ENCODE measurements at regions not wholly inside any gene's neighbourhood (a gene's known extent, or its start where the extent isn't known, plus 50 kb on each side); places are given as distances from the start of the nearest gene placed in this dataset.
"Not testable (repeated sequence)": the region's sequence is repeated elsewhere in the genome, so short reads cannot be mapped to it uniquely, and the experiment has no call there.

DNA sequence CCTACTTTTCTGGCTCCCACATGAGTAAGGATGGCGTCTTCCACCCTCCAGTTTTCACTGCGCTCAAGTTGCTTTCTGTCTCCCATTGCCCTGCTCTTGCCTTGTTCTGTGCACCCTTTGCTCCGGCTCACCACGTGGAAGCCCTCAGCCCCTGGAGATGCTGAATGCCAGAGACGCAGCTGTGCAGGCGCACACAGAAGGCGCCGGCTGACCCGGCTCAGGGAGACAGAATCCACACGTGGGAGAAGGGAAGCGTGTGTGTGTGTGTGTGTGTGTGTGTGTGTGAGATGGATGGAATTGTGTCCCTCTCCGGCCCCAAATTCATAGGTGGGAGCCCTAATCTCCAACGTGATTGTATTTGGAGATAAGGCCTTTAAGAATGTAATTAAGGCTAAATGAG, 118.2 kb upstream of the ERRFI1 start:
- DNase-seq (ENCODE audit: low read depth in 2 of 2), result no peak

GRCh38 chr1:8142955-8143629, 117.0 kb upstream of the ERRFI1 start:
- DNase-seq (ENCODE audit: low read depth in 2 of 2), result no peak

DNA sequence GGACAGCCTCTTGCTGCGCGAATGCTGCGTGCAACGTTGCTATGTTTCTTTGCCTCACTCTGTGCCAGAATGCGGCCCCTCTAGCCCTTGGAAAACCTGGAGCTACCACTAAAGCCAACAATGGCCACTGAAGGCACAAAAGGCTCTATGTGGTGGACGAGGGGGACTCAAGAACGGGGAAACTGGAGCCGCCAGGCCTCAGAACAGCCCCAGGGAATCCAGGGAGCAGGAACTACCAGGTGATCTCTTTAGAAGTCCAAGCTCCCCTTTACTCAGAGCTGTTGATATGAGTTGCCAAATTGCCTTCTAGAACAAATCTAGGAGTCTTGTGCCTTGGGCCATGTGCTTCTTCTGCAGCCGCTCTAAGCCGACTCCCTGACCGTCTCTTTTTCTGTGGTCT, 113.8 kb upstream of the ERRFI1 start:
- DNase-seq (ENCODE audit: low read depth in 2 of 2), result no peak

- no peak for DNase-seq (ENCODE audit: low read depth in 2 of 2)
Measured at GRCh38 chr1:8139383-8139782, 113.3 kb upstream of the ERRFI1 start.

- no peak for DNase-seq (ENCODE audit: low read depth in 2 of 2)
Measured at GRCh38 chr1:8138673-8139072, 112.6 kb upstream of the ERRFI1 start.

DNA sequence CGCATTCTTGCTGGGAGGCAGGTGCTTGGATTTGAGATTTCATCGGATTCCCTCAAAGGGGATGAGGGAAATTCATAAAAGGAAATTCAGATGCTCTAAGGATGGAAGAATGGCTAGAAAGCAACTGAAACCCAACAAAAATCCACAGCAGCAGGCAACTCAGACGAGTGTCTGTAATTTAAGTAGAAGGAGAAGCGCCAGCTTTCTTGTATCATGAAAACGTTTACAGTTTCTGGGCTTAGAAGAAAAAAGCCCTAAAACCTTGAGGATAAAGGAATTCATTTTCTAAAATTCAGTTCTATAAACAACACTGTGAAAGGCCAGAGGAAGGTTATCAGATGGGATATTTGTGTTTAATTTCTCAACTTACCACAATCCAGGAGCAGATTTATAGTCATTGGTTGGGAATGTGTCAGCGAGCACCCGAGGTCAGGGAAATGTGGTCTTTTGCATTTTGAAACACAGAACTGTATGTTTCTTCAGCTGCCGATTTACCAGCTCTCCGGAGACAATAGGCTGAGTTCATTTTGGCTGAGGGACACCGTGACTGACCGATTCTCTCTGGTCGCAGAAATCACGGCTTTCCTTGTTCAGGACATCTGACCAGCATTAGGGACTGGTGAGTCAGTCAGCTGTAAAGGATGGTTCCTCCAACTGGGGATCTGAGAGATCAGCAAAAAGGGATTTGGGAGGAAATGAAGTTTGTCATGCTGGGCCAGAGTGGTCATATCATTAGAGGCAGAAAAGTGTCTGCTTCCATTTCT, 111.6 kb upstream of the ERRFI1 start:
- DNase-seq (ENCODE audit: low read depth in 2 of 2), result no peak

GRCh38 chr1:8136766-8137165, 110.7 kb upstream of the ERRFI1 start:
- no peak for DNase-seq (ENCODE audit: low read depth in 2 of 2)

DNA sequence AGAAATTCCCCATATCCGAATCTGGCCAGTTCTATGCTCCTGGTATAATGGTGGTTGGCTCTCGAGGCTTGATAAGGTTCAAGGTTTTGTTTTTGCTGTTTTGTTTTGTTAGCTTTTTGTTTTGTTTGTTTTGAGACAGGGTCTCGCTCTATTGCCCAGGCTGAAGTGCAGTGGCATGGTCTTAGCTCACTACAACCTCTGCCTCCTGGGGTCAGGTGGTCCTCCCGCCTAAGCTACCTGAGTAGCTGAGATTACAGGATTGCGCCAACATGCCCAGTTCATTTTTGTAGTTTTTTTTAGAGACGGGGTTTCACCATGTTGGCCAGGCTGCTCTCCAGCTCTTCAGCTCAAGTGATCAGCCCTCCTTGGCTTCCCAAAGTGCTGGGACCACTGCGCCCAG, 109.1 kb upstream of the ERRFI1 start:
- no peak for DNase-seq (ENCODE audit: low read depth in 2 of 2)

- DNase-seq (ENCODE audit: low read depth in 2 of 2), result no peak
Measured at GRCh38 chr1:8134546-8135235, 108.6 kb upstream of the ERRFI1 start.

GRCh38 chr1:8133657-8134430, 107.7 kb upstream of the ERRFI1 start:
- no peak for DNase-seq (ENCODE audit: low read depth in 2 of 2)

GRCh38 chr1:8133190-8133589, 107.1 kb upstream of the ERRFI1 start:
- no peak for DNase-seq (ENCODE audit: low read depth in 2 of 2)

GRCh38 chr1:8127171-8127641, 101.1 kb upstream of the ERRFI1 start:
- no peak for DNase-seq (ENCODE audit: low read depth in 2 of 2)

- DNase-seq (ENCODE audit: low read depth in 2 of 2), result no peak
Measured at GRCh38 chr1:8122477-8123407, 96.6 kb upstream of the ERRFI1 start.

GRCh38 chr1:8122160-8122476, 96.0 kb upstream of the ERRFI1 start:
- DNase-seq (ENCODE audit: low read depth in 2 of 2), result no peak

DNA sequence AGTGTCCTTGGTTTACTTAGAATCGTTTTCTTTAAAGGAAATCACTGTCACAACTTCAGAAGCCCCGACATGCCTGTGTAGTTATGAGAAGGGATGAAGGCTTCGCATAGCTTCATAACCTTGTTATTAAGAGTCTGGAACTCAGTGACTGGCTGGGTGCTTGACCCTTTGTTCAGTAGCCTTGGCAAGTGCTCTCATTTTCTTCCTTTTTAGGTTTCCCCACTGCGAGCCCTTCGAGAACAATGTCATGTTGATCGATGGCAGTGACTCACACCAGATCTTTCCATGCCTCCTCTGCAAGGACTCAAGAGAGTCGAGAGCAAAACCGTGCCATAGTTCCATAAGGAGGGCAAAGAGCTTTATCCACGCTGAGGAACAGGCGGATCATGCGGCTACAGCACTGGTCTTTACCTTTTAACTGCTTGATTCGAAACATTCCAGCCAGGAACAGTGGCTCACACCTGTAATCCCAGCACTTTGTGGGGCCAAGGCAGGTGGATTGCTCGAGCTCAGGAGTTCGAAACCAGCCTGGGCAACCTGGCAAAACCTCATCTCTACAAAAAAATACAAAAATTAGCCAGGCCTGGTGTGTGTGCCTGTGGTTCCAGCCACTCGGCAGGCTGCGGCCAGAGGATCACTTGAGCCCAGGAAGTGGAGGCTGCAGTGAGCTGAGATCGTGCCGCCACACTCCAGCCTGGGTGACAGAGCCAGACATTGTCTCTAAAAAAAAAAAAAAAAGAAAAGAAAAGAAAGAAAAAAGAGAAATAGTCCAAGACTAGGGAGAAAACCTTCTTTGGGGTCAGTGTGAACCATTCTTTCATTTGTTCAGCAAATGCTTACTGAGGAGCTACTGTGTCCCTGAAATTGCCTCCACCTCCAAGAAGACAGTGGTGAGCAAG, 95.4 kb upstream of the ERRFI1 start:
- no peak for DNase-seq (ENCODE audit: low read depth in 2 of 2)

DNA sequence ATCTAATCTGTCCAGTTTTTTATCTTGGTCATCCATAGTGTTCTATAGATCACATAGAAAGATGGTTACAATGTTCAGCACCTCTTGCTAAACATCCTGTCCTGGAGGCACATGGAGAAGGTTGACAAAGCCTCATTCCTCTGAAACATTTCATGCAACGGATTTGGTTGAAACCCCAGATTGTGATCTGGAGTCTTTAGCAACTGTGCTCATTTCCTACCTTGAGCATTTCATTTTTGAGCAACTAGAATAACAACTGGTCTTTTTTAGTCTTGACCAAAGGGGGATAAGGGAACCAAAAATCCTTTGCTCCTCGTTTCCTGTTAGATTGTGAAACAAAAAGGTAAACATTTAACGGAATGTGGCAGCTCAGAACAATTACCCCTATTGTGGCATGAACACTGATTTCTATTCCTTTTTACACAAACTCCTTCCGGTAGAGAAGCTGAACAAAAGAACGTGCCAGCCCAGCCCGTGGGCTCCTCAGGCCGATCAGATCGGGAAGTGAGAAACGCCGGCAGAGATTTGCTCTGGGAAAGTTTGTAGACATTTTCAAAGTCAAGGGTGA, 94.7 kb upstream of the ERRFI1 start:
- DNase-seq (ENCODE audit: low read depth in 2 of 2), result no peak

GRCh38 chr1:8118736-8119135, 92.6 kb upstream of the ERRFI1 start:
- not testable (repeated sequence) for DNase-seq (ENCODE audit: low read depth in 2 of 2)

DNA sequence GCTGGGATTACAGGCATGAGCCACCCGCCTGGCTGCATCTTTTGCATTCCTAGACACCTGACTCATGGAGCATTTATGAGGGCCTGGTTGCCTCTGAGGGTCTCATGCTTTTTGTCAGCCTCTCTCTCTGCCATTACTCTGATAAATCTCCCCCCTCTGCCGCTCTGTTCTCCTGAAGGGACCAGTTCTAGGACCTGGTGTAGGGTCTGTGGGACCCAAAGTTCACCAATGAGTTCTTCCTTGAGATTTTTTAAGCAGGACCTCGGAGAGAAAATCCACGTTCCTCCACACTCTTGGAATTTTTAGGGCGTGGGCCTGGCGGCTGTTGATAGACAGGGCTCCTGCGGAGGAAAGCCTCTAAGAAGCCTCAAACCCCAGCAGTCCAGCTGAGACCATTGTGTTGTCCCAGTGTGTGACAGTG, 91.9 kb upstream of the ERRFI1 start:
- no peak for DNase-seq (ENCODE audit: low read depth in 2 of 2)

GRCh38 chr1:8116894-8117264, 90.8 kb upstream of the ERRFI1 start:
- DNase-seq (ENCODE audit: low read depth in 2 of 2), result no peak

- DNase-seq (ENCODE audit: low read depth in 2 of 2), result no peak
Measured at GRCh38 chr1:8115769-8116167, 89.7 kb upstream of the ERRFI1 start.
